IMR-90 (cell line): ENCODE measurements at regions not wholly inside any gene's neighbourhood (a gene's known extent, or its start where the extent isn't known, plus 50 kb on each side); places are given as distances from the start of the nearest gene placed in this dataset.

Source experiments
- ATAC-seq: fragments of 200-7000 bp; cut with Tn5 transposase; 2 replicates; pipeline ENCODE4 v1.9.1; 2020; ENCODE audit warnings: low read depth, mild to moderate bottlenecking, moderate library complexity
- BruUV-seq: library from RNA; stranded (reverse); fragments of 400-500 nt; replicated peaks from 2 replicates; lab custom pipeline; 2021; lab: Mats Ljungman, UMichigan
- CTCF ChIA-PET: fragments of 300-600 bp; formaldehyde crosslinking; extraction: SDS; loops from one replicate; lab custom pipeline; 2021; ENCODE audit warnings: antibody characterized with exemption; lab: Yijun Ruan, JAX
- POLR2A ChIA-PET: fragments of 300-600 bp; sonication (Branson Sonifier 250); formaldehyde crosslinking; loops from one replicate; lab custom pipeline; 2022; ENCODE audit warnings: antibody characterized with exemption; ENCODE audit not compliant: unreplicated experiment; lab: Charles Lee
- DNase-seq: peaks from one replicate; pipeline ENCODE4 v3.0.0; 2013
- H2AFZ ChIP-seq: replicated peaks from 2 replicates; pipeline ENCODE3; 2013; ENCODE audit warnings: low read length, mild to moderate bottlenecking; ENCODE audit not compliant: poor library complexity
- H2AK5ac ChIP-seq: 2 replicates; pipeline ENCODE4 v1.6.1; 2013; ENCODE audit warnings: low read depth, low read length, inconsistent platforms
- H2AK9ac ChIP-seq: replicated peaks from 2 replicates; pipeline ENCODE3; 2013; ENCODE audit warnings: mild to moderate bottlenecking, low read depth, low read length, moderate library complexity; ENCODE audit not compliant: poor library complexity
- H2BK120ac ChIP-seq: 2 replicates; pipeline ENCODE4 v1.6.1; 2013; ENCODE audit warnings: low read depth, low read length, inconsistent platforms
- H2BK15ac ChIP-seq: 3 replicates; pipeline ENCODE4 v1.6.1; 2013; ENCODE audit warnings: low read depth, low read length, inconsistent platforms
- H2BK20ac ChIP-seq: 2 replicates; pipeline ENCODE4 v1.6.1; 2013; ENCODE audit warnings: low read depth, mild to moderate bottlenecking, inconsistent platforms, low read length, moderate library complexity
- H2BK5ac ChIP-seq: 2 replicates; pipeline ENCODE4 v1.6.1; 2013; ENCODE audit warnings: mild to moderate bottlenecking, low read depth, low read length, inconsistent platforms; ENCODE audit not compliant: poor library complexity, severe bottlenecking
- H3K14ac ChIP-seq: replicated peaks from 2 replicates; pipeline ENCODE4 v1.6.1; 2013; ENCODE audit warnings: low read depth, low read length, inconsistent platforms
- H3K18ac ChIP-seq: 2 replicates; pipeline ENCODE4 v1.6.1; 2013; ENCODE audit warnings: low read depth, low read length, control low read depth
- H3K23ac ChIP-seq: 2 replicates; pipeline ENCODE4 v1.6.1; 2013; ENCODE audit warnings: low read depth, low read length, inconsistent platforms
- H3K27ac ChIP-seq: 2 replicates; pipeline ENCODE4 v1.5.1; 2013; ENCODE audit warnings: mild to moderate bottlenecking, control low read depth, low read length; ENCODE audit not compliant: insufficient read depth
- H3K27me3 ChIP-seq: 2 replicates; pipeline ENCODE4 v1.6.1; 2013; ENCODE audit warnings: low read length; ENCODE audit not compliant: control insufficient read depth, insufficient read depth
- H3K36me3 ChIP-seq: 2 replicates; pipeline ENCODE4 v1.6.1; 2013; ENCODE audit warnings: low read length, mixed read lengths; ENCODE audit not compliant: control insufficient read depth, insufficient read depth
- H3K4ac ChIP-seq: 2 replicates; pipeline ENCODE4 v1.6.1; 2013; ENCODE audit warnings: low read depth, low read length, inconsistent platforms
- H3K4me1 ChIP-seq: 2 replicates; pipeline ENCODE4 v1.6.1; 2013; ENCODE audit warnings: low read length, mixed read lengths; ENCODE audit not compliant: control insufficient read depth, insufficient read depth
- H3K4me2 ChIP-seq: 2 replicates; pipeline ENCODE4 v1.6.1; 2013; ENCODE audit warnings: low read depth, mild to moderate bottlenecking, control low read depth, low read length, moderate library complexity
- H3K4me3 ChIP-seq: 2 replicates; pipeline ENCODE4 v1.5.1; 2013; ENCODE audit warnings: low read depth, mild to moderate bottlenecking, control low read depth, low read length, moderate library complexity; ENCODE audit not compliant: insufficient read depth
- H3K56ac ChIP-seq: 2 replicates; pipeline ENCODE4 v1.6.1; 2013; ENCODE audit warnings: low read length, inconsistent platforms; ENCODE audit not compliant: insufficient read depth; ENCODE audit errors: extremely low read depth
- H3K79me1 ChIP-seq, 2 experiments: 2 replicates each; pipeline ENCODE4 v1.6.1; 2013; ENCODE audit warnings: low read length in 2 of 2, inconsistent platforms in 1 of 2, low read depth in 1 of 2
- H3K9ac ChIP-seq: 2 replicates; pipeline ENCODE4 v1.6.1; 2013; ENCODE audit warnings: low read depth, low read length, control low read depth
- H3K9me1 ChIP-seq: 2 replicates; pipeline ENCODE4 v1.6.1; 2013; ENCODE audit warnings: low read length, inconsistent platforms; ENCODE audit not compliant: insufficient read depth
- H3K9me3 ChIP-seq: 2 replicates; pipeline ENCODE4 v1.6.1; 2013; ENCODE audit warnings: low read length; ENCODE audit not compliant: control insufficient read depth, insufficient read depth
- H4K20me1 ChIP-seq: 2 replicates; pipeline ENCODE4 v1.6.1; 2013; ENCODE audit warnings: low read length, inconsistent platforms; ENCODE audit not compliant: insufficient read depth
- H4K5ac ChIP-seq: 2 replicates; pipeline ENCODE4 v1.6.1; 2013; ENCODE audit warnings: mild to moderate bottlenecking, low read depth, low read length, control low read depth
- H4K8ac ChIP-seq, 2 experiments: 2 replicates each; pipeline ENCODE4 v1.6.1; 2013; ENCODE audit warnings: low read depth in 2 of 2, low read length in 2 of 2, control low read depth in 1 of 2, inconsistent platforms in 1 of 2
- H4K91ac ChIP-seq: 2 replicates; pipeline ENCODE4 v1.6.1; 2013; ENCODE audit warnings: low read depth, low read length, inconsistent platforms; ENCODE audit not compliant: insufficient read depth
- BHLHE40 ChIP-seq: fragments of 150-350 bp; IDR thresholded peaks from 2 replicates; pipeline ENCODE4 v1.6.1; 2016; ENCODE audit warnings: mild to moderate bottlenecking, low read depth, low read length
- CEBPB ChIP-seq: IDR thresholded peaks from 2 replicates; pipeline ENCODE4 v1.6.1; 2012; ENCODE audit warnings: low read depth, low read length, improper control_type of control experiment
- CHD1 ChIP-seq: IDR thresholded peaks from 2 replicates; pipeline ENCODE4 v1.6.1; 2012; ENCODE audit warnings: low read depth, low read length, improper control_type of control experiment
- FOS ChIP-seq: fragments of 150-350 bp; IDR thresholded peaks from 2 replicates; pipeline ENCODE4 v1.6.1; 2016; ENCODE audit warnings: low read depth, low read length
- MAFK ChIP-seq: IDR thresholded peaks from 2 replicates; pipeline ENCODE4 v1.6.1; 2012; ENCODE audit warnings: low read depth, low read length, improper control_type of control experiment
- MAZ ChIP-seq: IDR thresholded peaks from 2 replicates; pipeline ENCODE4 v1.6.1; 2012; ENCODE audit warnings: low read depth, mild to moderate bottlenecking, low read length, improper control_type of control experiment, moderate library complexity, borderline replicate concordance
- MXI1 ChIP-seq: IDR thresholded peaks from 2 replicates; pipeline ENCODE4 v1.6.1; 2012; ENCODE audit warnings: low read depth, mild to moderate bottlenecking, low read length, moderate library complexity, borderline replicate concordance
- NFE2L2 ChIP-seq: fragments of 150-350 bp; IDR thresholded peaks from 2 replicates; pipeline ENCODE4 v1.6.1; 2016; ENCODE audit warnings: low read depth, mild to moderate bottlenecking, low read length
- POLR2A ChIP-seq: IDR thresholded peaks from 2 replicates; pipeline ENCODE4 v1.6.1; 2012; ENCODE audit warnings: mild to moderate bottlenecking, low read depth, low read length
- RAD21 ChIP-seq: IDR thresholded peaks from 2 replicates; pipeline ENCODE4 v1.6.1; 2012; ENCODE audit warnings: low read length, improper control_type of control experiment
- RCOR1 ChIP-seq: IDR thresholded peaks from 2 replicates; pipeline ENCODE4 v1.6.1; 2012; ENCODE audit warnings: mild to moderate bottlenecking, low read length, improper control_type of control experiment; ENCODE audit not compliant: insufficient replicate concordance
- RFX5 ChIP-seq: IDR thresholded peaks from 2 replicates; pipeline ENCODE4 v1.8.0; 2012; ENCODE audit warnings: low read depth, mild to moderate bottlenecking, low read length, moderate library complexity
- SMC3 ChIP-seq: fragments of 150-350 bp; IDR thresholded peaks from 2 replicates; pipeline ENCODE4 v1.6.1; 2016; ENCODE audit warnings: low read depth, mild to moderate bottlenecking, antibody characterized with exemption, low read length, moderate library complexity
- WGBS, 2 experiments: methylation state at CpG; one replicate each; pipeline versions ENCODE4 v1.1.5 to v1.1.7; 2013; ENCODE audit warnings: missing lambda C conversion rate in 2 of 2; ENCODE audit not compliant: insufficient read length in 1 of 2; ENCODE audit errors: extremely low coverage in 2 of 2; 5-methylcytosine and 5-hydroxymethylcytosine counted together
- dilution Hi-C: fragments of 300-500 bp; cut with HindIII; formaldehyde crosslinking; loops from one replicate; pipeline ENCODE4 v1.14.3; 2018; ENCODE audit warnings: low sequenced_read_pairs; ENCODE audit not compliant: unreplicated experiment
- in situ Hi-C: fragments of 300-500 bp; cut with MboI; formaldehyde crosslinking; loops from 3 replicates; pipeline ENCODE4 v1.14.3; 2019; ENCODE audit warnings: low sequenced_read_pairs, inconsistent platforms, mixed read lengths
- intact Hi-C: fragments of 100-400 bp; cut with micrococcal nuclease; formaldehyde crosslinking; loops from 2 replicates; pipeline ENCODE4 v1.10.0; 2022
- TF ChIP-seq, protein P1 (sequence below): conservative IDR thresholded peaks from 2 replicates; pipeline ENCODE4 v1.5.1; 2012; ENCODE audit warnings: mild to moderate bottlenecking, low read depth, low read length, improper control_type of control experiment
- TF ChIP-seq, protein P2 (sequence below): fragments of 150-350 bp; IDR thresholded peaks from 2 replicates; pipeline ENCODE4 v1.6.1; 2017; ENCODE audit warnings: mild to moderate bottlenecking, antibody characterized with exemption, low read length, low read depth
- TF ChIP-seq, protein P3 (sequence below): fragments of 150-350 bp; IDR thresholded peaks from 2 replicates; pipeline ENCODE4 v1.6.1; 2016; ENCODE audit warnings: low read depth, mild to moderate bottlenecking, low read length, moderate library complexity, borderline replicate concordance

DNA sequence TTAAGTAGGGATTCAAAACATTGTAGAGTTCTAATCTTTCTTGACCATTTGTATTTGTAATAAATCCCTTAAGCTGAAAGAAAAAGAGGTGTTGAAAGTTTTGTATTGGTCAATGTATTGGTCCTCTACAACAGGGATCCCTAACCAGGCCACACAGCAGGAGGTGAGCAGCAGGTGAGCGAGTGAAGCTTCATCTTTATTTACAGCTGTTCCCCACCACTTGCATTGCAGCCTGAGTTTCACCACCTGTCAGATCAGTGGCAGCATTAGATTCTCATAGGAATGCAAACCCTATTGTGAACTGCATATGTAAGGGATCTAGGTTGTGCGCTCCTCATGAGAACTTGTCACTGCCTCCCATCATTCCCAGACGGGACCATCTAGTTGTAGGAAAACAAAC lies 715.7 kb upstream of the NXPH2 start:
- Histone ChIP-seq H4K8ac (no peak overlapping the region), H2BK120ac (no peak overlapping the region), H3K4me3 (no peak overlapping the region), H3K14ac (no peak overlapping the region), H3K4ac (no peak overlapping the region), H3K9me3 (peaks cover 2% of the 10 kb centered on the region; the same call in 1 of the 2 replicates), H3K36me3 (no peaks in the 10 kb centered on the region), H3K9me1 (no peaks in the 10 kb centered on the region), H2BK5ac (no peak overlapping the region), H3K18ac (no peak overlapping the region), H3K27me3 (no peaks in the 10 kb centered on the region), H3K9ac (no peak overlapping the region), H4K91ac (no peak overlapping the region), H3K4me2 (no peak overlapping the region), H2AFZ (no peak overlapping the region), H2BK20ac (no peak overlapping the region), H3K27ac (no peak overlapping the region), H2BK15ac (no peak overlapping the region), H3K23ac (no peak overlapping the region), H4K5ac (no peak overlapping the region), H2AK5ac (no peak overlapping the region), H3K4me1 (no peaks in the 10 kb centered on the region), H2AK9ac (no peak overlapping the region), H3K56ac (no peak overlapping the region), H3K79me1 (no peaks in the 10 kb centered on the region), H4K20me1 (no peaks in the 10 kb centered on the region)
- in situ Hi-C loops (no loop called here), dilution Hi-C loops (no loop called here), intact Hi-C loops (loop anchor here (10.0 kb wide), 1 partner anchor 279 kb away; no protein-coding TSS in a partner anchor)
- WGBS, 2 experiments: no CpG with 5 or more reads among the region's 3 CpGs
- POLR2A ChIA-PET: no interaction called here
- BruUV-seq: no TSS peak
- ATAC-seq (no peak), DNase-seq (no peak)
- no peak for TF ChIP-seq SMC3
- no peak for TF ChIP-seq BHLHE40
- no peak for TF ChIP-seq FOS
- TF ChIP-seq MXI1: no peak
- TF ChIP-seq, protein P1, sequence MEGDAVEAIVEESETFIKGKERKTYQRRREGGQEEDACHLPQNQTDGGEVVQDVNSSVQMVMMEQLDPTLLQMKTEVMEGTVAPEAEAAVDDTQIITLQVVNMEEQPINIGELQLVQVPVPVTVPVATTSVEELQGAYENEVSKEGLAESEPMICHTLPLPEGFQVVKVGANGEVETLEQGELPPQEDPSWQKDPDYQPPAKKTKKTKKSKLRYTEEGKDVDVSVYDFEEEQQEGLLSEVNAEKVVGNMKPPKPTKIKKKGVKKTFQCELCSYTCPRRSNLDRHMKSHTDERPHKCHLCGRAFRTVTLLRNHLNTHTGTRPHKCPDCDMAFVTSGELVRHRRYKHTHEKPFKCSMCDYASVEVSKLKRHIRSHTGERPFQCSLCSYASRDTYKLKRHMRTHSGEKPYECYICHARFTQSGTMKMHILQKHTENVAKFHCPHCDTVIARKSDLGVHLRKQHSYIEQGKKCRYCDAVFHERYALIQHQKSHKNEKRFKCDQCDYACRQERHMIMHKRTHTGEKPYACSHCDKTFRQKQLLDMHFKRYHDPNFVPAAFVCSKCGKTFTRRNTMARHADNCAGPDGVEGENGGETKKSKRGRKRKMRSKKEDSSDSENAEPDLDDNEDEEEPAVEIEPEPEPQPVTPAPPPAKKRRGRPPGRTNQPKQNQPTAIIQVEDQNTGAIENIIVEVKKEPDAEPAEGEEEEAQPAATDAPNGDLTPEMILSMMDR: no peak
- TF ChIP-seq, protein P2, sequence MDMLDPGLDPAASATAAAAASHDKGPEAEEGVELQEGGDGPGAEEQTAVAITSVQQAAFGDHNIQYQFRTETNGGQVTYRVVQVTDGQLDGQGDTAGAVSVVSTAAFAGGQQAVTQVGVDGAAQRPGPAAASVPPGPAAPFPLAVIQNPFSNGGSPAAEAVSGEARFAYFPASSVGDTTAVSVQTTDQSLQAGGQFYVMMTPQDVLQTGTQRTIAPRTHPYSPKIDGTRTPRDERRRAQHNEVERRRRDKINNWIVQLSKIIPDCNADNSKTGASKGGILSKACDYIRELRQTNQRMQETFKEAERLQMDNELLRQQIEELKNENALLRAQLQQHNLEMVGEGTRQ: no peak
- TF ChIP-seq NFE2L2: no peak
- TF ChIP-seq CHD1: no peak
- no peak for TF ChIP-seq POLR2A
- TF ChIP-seq CEBPB: no peak
- TF ChIP-seq, protein P3, sequence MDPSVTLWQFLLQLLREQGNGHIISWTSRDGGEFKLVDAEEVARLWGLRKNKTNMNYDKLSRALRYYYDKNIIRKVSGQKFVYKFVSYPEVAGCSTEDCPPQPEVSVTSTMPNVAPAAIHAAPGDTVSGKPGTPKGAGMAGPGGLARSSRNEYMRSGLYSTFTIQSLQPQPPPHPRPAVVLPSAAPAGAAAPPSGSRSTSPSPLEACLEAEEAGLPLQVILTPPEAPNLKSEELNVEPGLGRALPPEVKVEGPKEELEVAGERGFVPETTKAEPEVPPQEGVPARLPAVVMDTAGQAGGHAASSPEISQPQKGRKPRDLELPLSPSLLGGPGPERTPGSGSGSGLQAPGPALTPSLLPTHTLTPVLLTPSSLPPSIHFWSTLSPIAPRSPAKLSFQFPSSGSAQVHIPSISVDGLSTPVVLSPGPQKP: no peak
- no peak for TF ChIP-seq RFX5
- TF ChIP-seq RCOR1: no peak
- TF ChIP-seq RAD21: no peak
- TF ChIP-seq MAZ: no peak
- no peak for TF ChIP-seq MAFK
- CTCF ChIA-PET: no interaction called here
